Keratinocyte (primary cell): ENCODE measurements at regions not wholly inside any gene's neighbourhood (a gene's known extent, or its start where the extent isn't known, plus 50 kb on each side); places are given as distances from the start of the nearest gene placed in this dataset.

ENCODE experiments used
- DNase-seq: peaks from one replicate; pipeline ENCODE4 v3.0.0-alpha.2; 2011; ENCODE audit warnings: low read depth, missing footprints, low spot score
- FAIRE-seq: peaks from 2 replicates; lab custom pipeline; 2011; peaks lifted over from hg19 to GRCh38; lab: Jason Lieb, UNC
- H2AFZ ChIP-seq: 2 replicates; pipeline ENCODE4 v1.6.0; 2012; ENCODE audit warnings: low read length, control low read depth, inconsistent platforms; ENCODE audit not compliant: control insufficient read depth
- H3K27ac ChIP-seq: 2 replicates; pipeline ENCODE4 v1.5.1; 2011; ENCODE audit warnings: low read length; ENCODE audit not compliant: control insufficient read depth, insufficient read depth
- H3K27me3 ChIP-seq: 3 replicates; pipeline ENCODE4 v1.6.0; 2011; ENCODE audit warnings: low read length; ENCODE audit not compliant: control insufficient read depth, insufficient read depth; ENCODE audit errors: extremely low read depth
- H3K36me3 ChIP-seq, 2 experiments: 2 replicates in 1 of 2; 3 replicates in 1 of 2; pipeline ENCODE4 v1.5.1; 2011; ENCODE audit warnings: low read length in 2 of 2, mild to moderate bottlenecking in 1 of 2; ENCODE audit not compliant: control insufficient read depth in 2 of 2, insufficient read depth in 2 of 2; ENCODE audit errors: extremely low read depth in 1 of 2
- H3K4me1 ChIP-seq: 3 replicates; pipeline ENCODE4 v1.5.1; 2011; ENCODE audit warnings: low read length; ENCODE audit not compliant: control insufficient read depth, insufficient read depth; ENCODE audit errors: extremely low read depth
- H3K4me2 ChIP-seq: 3 replicates; pipeline ENCODE4 v1.6.0; 2011; ENCODE audit warnings: low read depth, low read length; ENCODE audit not compliant: control insufficient read depth, insufficient read depth; ENCODE audit errors: extremely low read depth
- H3K4me3 ChIP-seq, 3 experiments: fragments of 200-600 bp in 1 of 3; sonication (generic) in 1 of 3; 2 replicates in 2 of 3; 3 replicates in 1 of 3; pipeline ENCODE4 v1.5.1; 2011 to 2016; ENCODE audit warnings: low read length in 3 of 3, mild to moderate bottlenecking in 3 of 3, control low read depth in 2 of 3, inconsistent platforms in 1 of 3, low read depth in 1 of 3, mixed read lengths in 1 of 3, mixed run types in 1 of 3, moderate library complexity in 1 of 3; ENCODE audit not compliant: control insufficient read depth in 2 of 3, insufficient read depth in 2 of 3; ENCODE audit errors: extremely low read depth in 1 of 3
- H3K79me2 ChIP-seq: 2 replicates; pipeline ENCODE4 v1.6.0; 2012; ENCODE audit warnings: low read length; ENCODE audit not compliant: control insufficient read depth, insufficient read depth
- H3K9ac ChIP-seq: 3 replicates; pipeline ENCODE4 v1.6.0; 2011; ENCODE audit warnings: low read length; ENCODE audit not compliant: control insufficient read depth, insufficient read depth; ENCODE audit errors: extremely low read depth
- H3K9me1 ChIP-seq: 3 replicates; pipeline ENCODE4 v1.6.0; 2011; ENCODE audit warnings: low read length; ENCODE audit not compliant: control insufficient read depth, insufficient read depth; ENCODE audit errors: extremely low read depth
- H3K9me3 ChIP-seq: 2 replicates; pipeline ENCODE4 v1.5.1; 2012; ENCODE audit warnings: low read depth, low read length; ENCODE audit not compliant: control insufficient read depth
- H4K20me1 ChIP-seq: 3 replicates; pipeline ENCODE4 v1.6.0; 2011; ENCODE audit warnings: low read length; ENCODE audit not compliant: control insufficient read depth, insufficient read depth; ENCODE audit errors: extremely low read depth
- CTCF ChIP-seq, 3 experiments: IDR thresholded peaks in 1 of 3; conservative IDR thresholded peaks in 1 of 3; optimal IDR thresholded peaks in 1 of 3; 2 replicates in 2 of 3; 3 replicates in 1 of 3; pipeline versions ENCODE3 to v1.5.1; 2011; ENCODE audit warnings: low read length in 3 of 3, mild to moderate bottlenecking in 3 of 3, moderate library complexity in 2 of 3, control low read depth in 1 of 3, inconsistent platforms in 1 of 3; ENCODE audit not compliant: insufficient read depth in 2 of 3; ENCODE audit errors: extremely low read depth in 1 of 3
- EZH2 ChIP-seq: IDR thresholded peaks from one replicate; pipeline ENCODE4 v1.6.1; 2012; ENCODE audit warnings: inconsistent platforms, mild to moderate bottlenecking, low read length, moderate library complexity
- dilution Hi-C: fragments of 300-500 bp; cut with MboI; formaldehyde crosslinking; loops from one replicate; pipeline ENCODE4 v1.7.0; 2020; ENCODE audit warnings: low sequenced_read_pairs; ENCODE audit not compliant: extremely low pct_ligation_motif_present

- Histone ChIP-seq H3K27ac (no peak overlapping the region), H3K79me2 (no peaks in the 10 kb centered on the region), H4K20me1 (no peaks in the 10 kb centered on the region), H3K9ac (no peak overlapping the region), H3K4me2 (no peak overlapping the region), H3K9me1 (no peaks in the 10 kb centered on the region), H3K4me3 (no peak overlapping the region), H3K4me1 (no peaks in the 10 kb centered on the region), H3K27me3 (no peaks in the 10 kb centered on the region), H2AFZ (no peak overlapping the region), H3K36me3 (no peaks in the 10 kb centered on the region), H3K9me3 (no peaks in the 10 kb centered on the region)
- DNase-seq = no peak
- no peak for FAIRE-seq
- TF ChIP-seq CTCF (optimal IDR thresholded peaks at IDR 0.05 in 1 of 3, IDR thresholded peaks at IDR 0.05 in 1 of 3, conservative IDR thresholded peaks at IDR 0.05 in 1 of 3; ENCODE audit: extremely low read depth in 1 of 3, insufficient read depth in 2 of 3, low read length in 3 of 3) (no peak), EZH2 (no peak)
- dilution Hi-C loops = no loop called here
These were observed 708.8 kb downstream of the DHX35 start for GRCh38 chr20:39670988-39671387.

GRCh38 chr20:39669659-39670058 is 707.5 kb downstream of the DHX35 start:
- Histone ChIP-seq H3K9ac (no peak overlapping the region), H3K4me2 (no peak overlapping the region), H3K27me3 (no peaks in the 10 kb centered on the region), H3K9me3 (no peaks in the 10 kb centered on the region), H3K4me1 (no peaks in the 10 kb centered on the region), H3K4me3 (no peak overlapping the region), H2AFZ (no peak overlapping the region), H3K9me1 (no peaks in the 10 kb centered on the region), H3K27ac (no peak overlapping the region), H4K20me1 (no peaks in the 10 kb centered on the region), H3K36me3 (no peaks in the 10 kb centered on the region), H3K79me2 (no peaks in the 10 kb centered on the region)
- no peak for FAIRE-seq
- no peak for DNase-seq
- TF ChIP-seq CTCF (optimal IDR thresholded peaks at IDR 0.05 in 1 of 3, IDR thresholded peaks at IDR 0.05 in 1 of 3, conservative IDR thresholded peaks at IDR 0.05 in 1 of 3; ENCODE audit: extremely low read depth in 1 of 3, insufficient read depth in 2 of 3, low read length in 3 of 3) = no peak
- no peak for TF ChIP-seq EZH2
- dilution Hi-C loops = no loop called here
